ENCODE measurements at regions not wholly inside any gene's neighbourhood (a gene's known extent, or its start where the extent isn't known, plus 50 kb on each side); places are given as distances from the start of the nearest gene placed in this dataset.

DNA sequence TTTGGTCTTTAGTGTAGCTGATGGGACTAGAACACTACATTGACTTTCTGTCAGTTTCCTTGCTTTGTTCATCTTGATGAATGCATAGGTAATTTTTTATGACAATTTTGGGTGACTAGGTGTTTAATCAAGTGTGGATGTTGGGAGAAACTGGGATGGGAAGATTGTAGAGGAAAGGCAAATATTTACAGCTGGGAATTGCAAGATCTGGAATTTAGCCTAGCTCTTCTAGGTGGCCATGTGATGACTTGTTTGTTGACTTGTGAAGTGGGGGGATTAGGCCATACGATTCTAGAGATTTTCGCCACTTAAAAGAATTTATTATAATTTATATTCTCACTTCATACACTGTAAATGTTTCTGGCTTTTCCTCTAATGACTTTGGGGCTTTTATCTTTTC lies 480.3 kb upstream of the GOT2 start:
- TF ChIP-seq, protein P1, sequence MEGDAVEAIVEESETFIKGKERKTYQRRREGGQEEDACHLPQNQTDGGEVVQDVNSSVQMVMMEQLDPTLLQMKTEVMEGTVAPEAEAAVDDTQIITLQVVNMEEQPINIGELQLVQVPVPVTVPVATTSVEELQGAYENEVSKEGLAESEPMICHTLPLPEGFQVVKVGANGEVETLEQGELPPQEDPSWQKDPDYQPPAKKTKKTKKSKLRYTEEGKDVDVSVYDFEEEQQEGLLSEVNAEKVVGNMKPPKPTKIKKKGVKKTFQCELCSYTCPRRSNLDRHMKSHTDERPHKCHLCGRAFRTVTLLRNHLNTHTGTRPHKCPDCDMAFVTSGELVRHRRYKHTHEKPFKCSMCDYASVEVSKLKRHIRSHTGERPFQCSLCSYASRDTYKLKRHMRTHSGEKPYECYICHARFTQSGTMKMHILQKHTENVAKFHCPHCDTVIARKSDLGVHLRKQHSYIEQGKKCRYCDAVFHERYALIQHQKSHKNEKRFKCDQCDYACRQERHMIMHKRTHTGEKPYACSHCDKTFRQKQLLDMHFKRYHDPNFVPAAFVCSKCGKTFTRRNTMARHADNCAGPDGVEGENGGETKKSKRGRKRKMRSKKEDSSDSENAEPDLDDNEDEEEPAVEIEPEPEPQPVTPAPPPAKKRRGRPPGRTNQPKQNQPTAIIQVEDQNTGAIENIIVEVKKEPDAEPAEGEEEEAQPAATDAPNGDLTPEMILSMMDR (IDR thresholded peaks at IDR 0.05; ENCODE audit: insufficient read depth, low read length): no peak
- DNase-seq (ENCODE audit: low read depth): no peak
- no peak overlapping the region for H3K4me3 ChIP-seq (ENCODE audit: low read depth, low read length)

DNA sequence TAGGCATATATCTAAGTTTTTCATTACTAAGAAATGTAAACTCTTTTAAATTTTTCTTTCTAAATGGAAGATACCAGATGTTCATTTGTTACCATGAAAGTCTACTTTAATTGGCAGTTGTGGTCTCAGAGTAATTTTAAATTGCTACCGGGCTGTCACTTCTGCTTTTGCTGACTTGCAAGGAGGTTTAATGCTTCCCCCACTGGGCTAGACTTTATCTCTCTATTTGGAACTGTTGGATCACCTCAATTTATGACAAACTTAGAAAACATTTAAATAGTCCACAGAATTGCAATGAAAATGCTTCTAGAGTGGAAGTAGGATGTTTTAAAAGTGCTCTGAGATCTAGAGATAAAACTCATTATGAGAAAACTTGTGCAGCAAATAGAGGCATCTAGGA lies 479.8 kb upstream of the GOT2 start:
- no peak overlapping the region for H3K4me3 ChIP-seq (ENCODE audit: low read depth, low read length)
- TF ChIP-seq, protein P1 (IDR thresholded peaks at IDR 0.05; ENCODE audit: insufficient read depth, low read length): no peak
- no peak for DNase-seq (ENCODE audit: low read depth)

DNA sequence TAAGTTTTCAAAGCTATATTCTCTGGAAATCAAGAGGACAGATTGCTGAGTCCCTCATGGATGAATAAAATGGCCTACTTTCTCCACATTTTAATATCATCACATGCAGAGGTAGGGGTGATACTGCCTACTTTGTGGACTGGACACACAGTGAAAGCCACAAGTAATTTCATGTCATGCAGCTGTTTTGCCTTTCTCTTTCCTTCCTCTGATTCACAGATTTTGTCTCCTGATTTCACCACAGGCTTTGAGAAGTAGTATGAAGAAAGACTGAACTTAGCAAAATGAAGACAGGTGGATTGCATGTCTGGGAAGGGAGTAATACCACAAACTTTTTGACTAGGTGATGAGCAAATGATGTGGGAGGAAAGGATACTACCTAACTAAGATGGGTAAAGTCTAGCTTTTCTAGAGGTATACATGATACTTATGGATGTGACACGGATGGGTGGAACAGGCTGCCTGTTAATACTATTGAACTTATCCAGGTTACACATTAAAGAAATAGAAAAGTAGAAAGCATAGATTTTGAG lies 478.4 kb upstream of the GOT2 start:
- no peak for DNase-seq (ENCODE audit: low read depth)
- TF ChIP-seq, protein P1 (IDR thresholded peaks at IDR 0.05; ENCODE audit: insufficient read depth, low read length): no peak

DNA sequence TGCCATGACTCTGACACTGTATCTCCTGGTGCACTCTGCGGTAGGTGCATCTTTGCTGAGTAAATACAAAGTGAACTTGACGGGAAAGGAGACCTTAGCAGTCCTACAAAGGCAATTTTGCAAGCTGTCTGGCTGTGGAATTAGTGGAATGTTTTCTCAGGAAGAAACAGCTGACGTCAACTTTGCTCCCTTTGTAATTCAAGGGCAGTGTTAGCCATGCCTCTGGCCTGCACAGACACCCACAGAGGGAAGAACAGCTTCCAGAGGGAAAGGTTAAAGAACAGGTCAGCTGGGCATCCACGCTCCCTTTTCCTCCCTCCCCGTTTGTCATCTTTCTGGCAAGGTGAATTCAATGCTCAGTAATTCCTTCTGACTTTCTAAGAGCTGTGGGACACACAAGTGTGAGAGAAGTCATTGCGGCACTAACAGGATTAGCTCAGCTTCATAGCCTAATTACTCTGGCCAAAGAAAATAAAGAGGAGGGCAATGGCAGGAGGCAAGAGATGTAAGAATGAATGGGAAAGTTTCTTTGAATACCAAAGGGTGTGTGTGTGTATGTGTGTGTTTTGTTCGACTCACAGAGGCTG lies 476.9 kb upstream of the GOT2 start:
- no peak overlapping the region for H3K4me3 ChIP-seq (ENCODE audit: low read depth, low read length)
- TF ChIP-seq, protein P1 (IDR thresholded peaks at IDR 0.05; ENCODE audit: insufficient read depth, low read length): no peak
- DNase-seq (ENCODE audit: low read depth): peak; percentile 0

More for the DNA sequence above, 478.4 kb upstream of the GOT2 start:
- H3K4me3 ChIP-seq (ENCODE audit: low read depth, low read length): no peak overlapping the region

DNA sequence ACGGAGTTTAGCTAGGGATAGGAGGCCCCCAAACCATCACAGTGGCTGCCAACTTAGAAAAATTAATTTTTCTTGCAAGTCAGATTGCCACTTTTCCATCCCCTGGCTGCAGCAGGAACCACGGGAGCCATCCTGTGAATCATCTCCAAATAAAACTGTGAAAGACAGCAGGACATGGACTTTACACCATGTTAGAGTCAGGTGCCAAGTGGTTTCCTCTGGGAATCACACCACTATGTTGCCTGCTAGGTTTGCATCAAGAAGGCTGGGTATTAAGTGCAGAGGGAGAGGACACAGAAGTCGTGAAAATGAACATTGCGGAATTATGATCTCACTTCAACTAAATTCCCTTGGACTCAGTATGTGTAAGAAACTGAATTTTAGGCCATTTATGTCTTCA lies 471.3 kb upstream of the GOT2 start:
- TF ChIP-seq, protein P1 (IDR thresholded peaks at IDR 0.05; ENCODE audit: insufficient read depth, low read length): no peak
- H3K4me3 ChIP-seq (ENCODE audit: low read depth, low read length): no peak overlapping the region
- DNase-seq (ENCODE audit: low read depth): no peak

DNA sequence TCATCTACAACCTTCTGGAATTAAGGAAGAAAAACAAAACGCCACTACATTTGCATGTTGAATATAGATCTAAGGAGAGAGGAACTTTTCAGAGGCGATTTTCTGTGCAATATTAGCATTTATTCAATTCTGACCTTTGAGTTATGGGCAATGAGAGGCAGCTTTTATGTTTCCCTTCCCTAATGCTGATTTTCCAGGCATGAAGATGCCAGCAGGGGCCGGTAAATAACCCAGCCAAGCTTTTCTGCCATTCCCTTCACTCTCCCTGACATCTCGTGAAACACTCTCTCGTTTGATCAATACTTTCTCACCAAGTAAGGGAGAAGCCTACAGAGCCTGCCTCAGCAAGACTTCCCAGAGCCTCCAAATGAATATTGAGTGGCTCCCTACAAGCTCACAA lies 470.5 kb upstream of the GOT2 start:
- no peak overlapping the region for H3K4me3 ChIP-seq (ENCODE audit: low read depth, low read length)
- no peak for DNase-seq (ENCODE audit: low read depth)
- TF ChIP-seq, protein P1 (IDR thresholded peaks at IDR 0.05; ENCODE audit: insufficient read depth, low read length): no peak
